Endothelial cell of hepatic sinusoid (primary cell): ENCODE measurements at regions not wholly inside any gene's neighbourhood (a gene's known extent, or its start where the extent isn't known, plus 50 kb on each side); places are given as distances from the start of the nearest gene placed in this dataset.
"Not testable (repeated sequence)": the region's sequence is repeated elsewhere in the genome, so short reads cannot be mapped to it uniquely, and the experiment has no call there.

Source experiments
- in situ Hi-C: cut with HindIII; loops from 2 replicates; pipeline ENCODE4 v1.10.0; 2017; ENCODE audit warnings: low sequenced_read_pairs

DNA sequence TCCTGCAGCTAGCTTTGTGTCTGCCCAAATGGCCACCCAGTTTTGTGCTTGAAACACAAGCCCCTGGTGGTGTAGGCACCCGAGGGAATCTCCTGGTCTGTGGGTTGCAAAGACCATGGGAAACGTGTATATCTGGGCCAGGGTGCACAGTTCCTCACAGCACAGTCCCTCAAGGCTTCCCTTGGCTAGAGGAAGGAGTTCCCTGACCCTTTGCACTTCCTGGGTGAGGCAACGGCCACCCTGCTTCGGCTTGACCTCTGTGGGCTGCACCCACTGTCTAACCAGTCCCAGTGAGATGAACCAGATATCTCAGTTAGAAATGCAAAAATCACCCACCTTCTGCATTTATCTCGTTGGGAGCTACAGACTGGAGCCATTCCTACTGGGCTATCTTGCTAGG is 865.0 kb upstream of the ACO1 start:
- in situ Hi-C loops, result no loop called here

DNA sequence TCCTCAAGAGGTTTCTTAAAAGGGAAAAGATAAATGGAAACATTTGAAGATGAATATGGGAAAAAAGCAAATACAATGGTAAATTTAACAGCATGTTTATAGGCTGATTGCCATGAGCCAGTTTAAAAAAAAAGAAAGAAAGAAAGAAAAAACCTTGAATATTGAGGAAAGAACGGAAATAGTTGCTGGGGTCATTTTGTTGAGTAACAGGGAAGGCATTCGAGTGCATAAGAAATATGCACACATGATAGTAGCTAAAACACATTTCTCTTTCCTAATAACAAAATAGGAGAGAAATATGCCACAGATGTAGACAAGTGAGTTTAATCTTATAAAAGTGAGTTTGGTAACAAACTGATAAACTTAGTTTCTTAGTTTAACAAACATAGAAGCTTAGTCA is 864.6 kb upstream of the ACO1 start:
- in situ Hi-C loops, result no loop called here

DNA sequence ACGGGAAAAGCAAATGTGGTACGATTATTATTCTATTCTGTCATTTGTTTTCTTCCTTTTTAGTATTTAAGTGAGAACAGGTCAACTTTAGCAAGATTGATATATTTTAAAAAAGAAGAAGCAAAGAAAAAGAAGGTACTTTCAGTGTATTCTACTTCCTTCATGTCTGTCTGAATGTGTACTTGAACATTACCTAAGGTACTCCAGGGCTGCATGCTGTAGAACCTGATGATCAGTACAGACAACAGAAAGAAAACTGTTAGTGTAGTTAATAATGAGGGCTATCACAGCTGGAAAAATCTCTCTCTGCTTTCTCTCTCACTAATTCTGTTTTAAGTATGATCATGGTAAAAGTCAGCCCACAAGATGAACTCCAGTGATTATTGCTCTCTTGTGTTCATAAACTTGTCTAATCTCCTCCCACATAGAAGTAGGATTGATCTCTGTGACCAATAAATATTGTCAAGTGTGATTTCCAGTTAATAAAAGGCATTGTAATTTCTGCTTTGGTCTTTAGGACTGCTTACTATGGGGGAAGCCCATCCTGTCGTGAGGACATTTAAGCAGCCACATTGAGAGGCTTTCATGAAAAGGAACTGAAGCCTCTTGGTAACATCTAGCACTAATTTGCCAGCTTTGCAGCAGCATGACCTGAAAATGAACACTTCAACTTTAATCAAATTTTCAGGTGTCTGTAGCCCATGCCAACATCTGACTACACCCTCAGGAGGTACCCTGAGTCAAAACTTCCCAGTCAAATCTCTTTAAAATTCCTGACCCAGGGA is 864.0 kb upstream of the ACO1 start:
- in situ Hi-C loops, result no loop called here

DNA sequence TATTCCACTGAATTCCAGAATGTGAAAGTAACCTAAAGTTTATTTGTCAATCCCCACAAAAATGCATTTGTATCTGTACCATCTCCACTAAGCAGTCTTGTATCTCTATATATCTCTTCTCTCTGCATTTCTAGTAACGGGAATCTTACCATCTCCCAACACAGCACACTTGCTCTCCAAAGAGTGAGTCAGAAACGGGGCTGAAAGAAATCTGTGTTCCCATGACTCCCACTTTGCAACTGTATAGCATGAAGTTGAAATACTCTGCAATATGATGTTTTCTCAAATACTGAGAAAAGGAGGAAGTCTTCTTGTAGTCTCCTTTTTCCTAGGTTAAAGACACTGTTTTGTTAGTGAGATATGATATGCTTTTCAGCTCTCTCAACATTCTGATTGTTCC is 848.8 kb upstream of the ACO1 start:
- in situ Hi-C loops, result no loop called here

DNA sequence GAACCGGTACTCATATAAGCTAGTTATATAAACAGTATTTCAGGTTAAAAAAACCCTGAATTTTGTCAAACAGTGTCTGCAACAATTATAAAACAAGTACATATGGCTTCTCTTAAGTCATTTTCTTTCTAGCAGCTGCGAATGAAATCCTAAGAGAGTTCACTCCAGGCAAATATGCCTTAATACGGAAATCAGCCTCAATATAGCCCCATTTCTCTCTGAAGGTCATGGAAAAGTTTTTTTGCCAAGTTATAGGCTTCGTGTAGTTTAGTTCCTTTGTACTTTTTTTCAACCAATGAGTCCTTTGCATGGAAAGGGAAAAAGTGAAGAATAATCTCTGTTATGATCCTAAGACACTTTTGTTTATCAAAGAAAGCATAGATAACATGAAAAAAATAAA is 848.0 kb upstream of the ACO1 start:
- in situ Hi-C loops, result no loop called here

DNA sequence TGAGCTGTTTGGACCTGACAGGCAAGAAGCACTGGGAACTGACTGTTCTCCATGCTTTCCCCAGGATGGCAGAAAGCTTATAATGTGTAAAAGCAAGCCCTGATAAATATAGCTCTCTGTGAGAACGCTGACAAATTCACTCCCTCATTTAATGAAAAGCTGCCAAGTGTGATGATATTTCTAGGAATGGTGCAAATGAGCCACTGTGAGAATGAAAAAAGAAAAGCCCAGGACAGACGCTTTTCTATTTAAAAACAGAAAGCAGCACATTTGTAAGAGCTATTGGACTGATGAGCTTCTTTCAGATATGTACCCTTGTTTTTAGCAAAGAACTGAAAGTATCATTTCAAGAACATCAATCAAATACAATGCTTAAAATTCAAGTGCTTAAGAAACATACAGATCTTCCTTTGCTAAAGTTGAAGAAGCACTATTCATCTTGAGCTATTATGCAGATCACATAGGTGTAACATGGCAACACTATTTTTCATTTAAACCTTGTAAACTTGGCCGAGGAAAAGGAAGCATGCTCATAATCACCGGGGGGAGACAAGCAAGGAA is 842.6 kb upstream of the ACO1 start:
- in situ Hi-C loops, result no loop called here

DNA sequence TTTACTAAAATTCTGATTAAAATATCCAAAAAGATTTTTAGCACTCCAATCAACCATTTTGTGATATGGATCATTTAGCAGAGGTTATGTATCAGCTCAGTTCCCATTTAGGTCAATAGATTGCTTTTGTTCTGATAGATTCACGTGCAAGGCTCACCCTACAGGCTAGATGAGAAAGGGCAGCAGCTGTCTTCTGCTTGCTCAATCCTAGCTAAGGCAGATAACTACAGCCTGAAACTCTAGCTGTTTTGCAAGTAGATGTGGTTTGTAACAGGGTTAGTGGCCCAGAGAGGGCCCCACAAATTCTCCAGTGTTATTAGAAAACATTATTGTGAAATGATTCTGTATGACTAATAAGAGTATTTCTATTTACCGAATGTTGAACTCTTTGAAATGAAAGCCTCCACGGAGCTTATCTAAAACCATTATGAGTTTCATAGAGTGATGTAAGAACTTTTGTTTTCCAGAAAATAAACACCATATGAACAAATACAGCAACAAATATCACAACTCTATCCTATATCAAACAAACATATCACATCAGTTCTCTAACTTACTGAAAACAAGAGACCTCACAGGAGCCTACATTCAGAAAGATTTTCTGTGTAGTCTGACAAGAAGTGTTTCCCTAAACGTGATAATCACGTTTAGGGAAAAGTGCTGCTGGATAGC is 841.9 kb upstream of the ACO1 start:
- in situ Hi-C loops, result no loop called here

DNA sequence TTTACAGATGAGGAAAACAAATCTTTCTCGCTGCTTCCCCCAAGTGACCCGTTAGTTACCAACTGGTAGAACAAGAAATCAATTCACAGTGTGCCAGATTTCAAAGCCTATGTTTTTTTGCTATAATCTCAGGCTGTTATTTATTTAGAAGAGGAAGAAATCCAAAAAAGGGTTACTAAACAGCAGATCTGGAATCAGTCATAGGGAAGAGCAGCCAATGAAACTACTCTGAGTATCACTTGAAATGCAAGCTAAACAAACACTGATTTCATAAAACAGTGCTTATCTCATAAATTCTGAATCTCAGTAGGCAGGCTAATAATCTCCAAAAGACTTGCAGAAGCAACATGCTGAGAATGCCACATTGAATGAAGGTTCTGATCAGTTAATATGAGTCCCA is 829.5 kb upstream of the ACO1 start:
- in situ Hi-C loops, result no loop called here

DNA sequence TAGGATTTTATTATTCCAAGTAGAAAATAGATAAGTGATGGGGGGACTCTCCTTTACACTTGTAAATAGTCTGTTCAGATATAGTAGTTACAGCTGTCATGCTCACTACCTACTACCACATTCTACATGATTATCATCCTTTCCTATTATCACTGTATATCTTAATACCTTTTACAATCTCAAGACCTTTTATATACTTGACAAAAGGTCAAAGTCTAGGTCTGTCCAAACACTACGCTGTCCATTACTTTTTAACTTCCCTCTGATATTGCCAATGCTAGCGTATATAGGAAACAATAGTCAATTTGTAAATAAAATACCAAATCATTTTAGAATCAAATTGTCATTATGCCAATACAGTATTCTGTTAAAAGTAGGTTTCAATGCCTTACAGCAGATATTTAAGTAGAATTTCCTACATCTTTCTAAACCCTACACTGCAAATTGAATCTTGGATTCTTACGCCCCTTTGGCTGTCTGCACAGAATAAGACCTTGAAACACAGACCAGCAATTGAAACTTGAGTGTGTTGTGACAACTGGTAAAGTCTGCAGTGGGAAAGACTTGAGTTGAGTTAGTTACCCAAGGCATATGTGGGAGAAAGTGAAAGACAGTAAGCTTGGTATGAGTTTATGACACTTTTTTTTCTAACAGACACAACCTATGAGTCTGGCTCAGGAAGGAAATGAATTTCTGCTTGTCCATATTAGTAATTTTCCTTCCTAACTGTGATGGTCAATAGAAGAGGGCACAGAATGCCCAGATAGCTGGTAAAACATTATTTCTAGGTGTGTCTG is 827.6 kb upstream of the ACO1 start:
- in situ Hi-C loops, result no loop called here

DNA sequence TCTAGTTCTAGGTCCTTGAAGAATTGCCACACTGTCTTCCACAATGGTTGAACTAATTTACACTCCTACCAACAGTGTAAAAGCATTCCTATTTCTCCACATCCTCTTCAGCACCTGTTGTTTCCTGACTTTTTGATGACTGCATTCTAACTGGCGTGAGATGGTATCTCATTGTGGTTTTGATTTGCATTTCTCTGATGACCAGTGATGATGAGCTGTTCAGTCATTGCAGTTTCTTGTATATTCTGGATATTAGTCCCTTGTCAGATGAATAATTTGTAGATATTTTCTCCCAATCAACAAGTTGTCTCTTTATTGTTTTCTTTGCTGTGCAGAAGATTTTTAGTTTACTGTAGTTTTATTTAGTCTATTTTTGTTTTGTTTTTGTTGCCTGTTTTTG is 812.3 kb upstream of the ACO1 start:
- in situ Hi-C loops, result not testable (repeated sequence)

DNA sequence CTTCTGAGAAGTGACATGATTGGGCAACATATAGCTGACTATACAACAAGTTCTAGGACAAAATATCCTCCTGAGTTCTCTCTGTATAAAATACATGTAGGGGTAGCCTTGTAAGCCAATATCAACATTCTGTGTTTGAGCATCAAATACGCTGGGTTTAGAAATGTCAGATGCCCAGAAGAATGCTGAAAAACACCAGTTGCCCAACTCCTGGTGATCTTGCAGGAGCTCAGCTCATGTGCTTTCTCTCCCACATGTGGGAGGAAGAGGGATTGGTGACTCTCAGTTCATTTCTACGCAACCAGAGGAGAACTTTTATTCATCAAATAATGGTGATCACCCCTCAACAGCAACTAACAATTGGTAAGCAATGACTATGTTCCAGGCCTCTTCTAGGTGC is 810.9 kb upstream of the ACO1 start:
- in situ Hi-C loops, result no loop called here

DNA sequence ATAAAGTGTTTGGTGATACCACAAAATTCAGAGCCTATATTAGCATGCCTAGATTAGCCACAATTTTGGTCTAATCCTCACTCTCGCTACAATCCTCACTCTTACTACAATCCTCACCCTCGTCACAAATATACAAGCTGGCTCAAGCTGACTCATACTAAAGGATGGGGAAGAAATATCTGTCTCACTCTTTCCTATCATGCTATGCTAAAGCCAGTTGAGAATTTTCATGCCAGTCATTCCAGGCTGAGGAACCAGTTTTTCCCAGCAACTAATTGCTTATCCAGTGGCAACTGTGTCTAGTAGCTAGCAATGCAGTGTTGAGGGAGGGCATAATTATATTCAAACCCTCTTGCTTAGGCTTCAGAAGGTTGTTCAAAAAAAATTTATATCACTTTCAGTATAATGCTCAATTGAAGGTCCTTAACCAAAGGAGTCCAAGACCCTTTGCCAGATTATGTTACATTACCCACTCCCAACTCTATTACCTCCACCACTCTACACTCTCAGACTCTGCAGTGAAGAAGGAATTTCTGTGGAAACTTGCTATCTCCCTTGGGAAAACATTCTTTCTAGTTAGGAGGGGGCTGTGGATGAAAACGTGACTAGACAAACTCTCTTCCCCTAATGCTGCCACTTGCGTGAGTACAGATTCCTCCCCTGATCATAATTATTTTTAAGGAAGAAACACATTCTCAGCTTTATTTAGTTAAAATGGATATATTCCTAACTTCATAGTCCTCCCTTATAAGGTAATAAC is 810.3 kb upstream of the ACO1 start:
- in situ Hi-C loops, result no loop called here

DNA sequence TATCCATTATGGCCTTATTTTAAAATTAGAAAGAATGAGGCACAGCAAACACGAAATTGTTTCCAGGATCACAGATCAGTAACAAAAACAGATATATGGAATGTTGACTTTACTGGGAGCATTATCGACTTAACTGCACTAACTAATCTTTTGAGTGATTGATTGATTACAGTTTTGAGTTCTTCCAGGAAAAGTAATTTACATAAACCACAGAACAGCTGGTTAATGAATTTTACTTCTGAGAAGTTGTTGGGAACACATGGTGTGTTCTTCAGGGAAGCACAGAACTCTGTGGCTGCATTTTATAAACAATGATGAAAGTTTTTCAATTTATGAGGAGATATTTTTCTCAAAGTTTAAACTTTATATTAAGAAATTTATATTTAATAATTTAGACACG is 802.4 kb upstream of the ACO1 start:
- in situ Hi-C loops, result no loop called here

DNA sequence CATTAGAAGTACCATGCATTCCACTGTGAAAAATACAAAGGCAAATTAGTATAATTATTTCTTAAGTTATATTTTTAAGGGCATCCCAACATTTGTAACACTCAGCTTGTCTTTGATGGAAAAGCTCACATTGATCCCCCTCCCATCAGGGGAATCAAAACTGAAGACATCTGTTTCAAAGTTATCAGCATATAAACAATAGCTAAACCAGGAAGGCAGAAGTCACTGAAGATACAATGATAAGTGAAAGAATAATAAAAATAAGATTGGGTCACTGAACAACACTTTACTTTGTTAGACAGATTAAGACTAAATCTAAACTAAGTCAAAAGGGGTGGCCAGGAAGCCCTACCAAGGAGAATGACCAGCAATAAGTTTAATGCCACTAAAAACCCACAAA is 801.9 kb upstream of the ACO1 start:
- in situ Hi-C loops, result no loop called here

DNA sequence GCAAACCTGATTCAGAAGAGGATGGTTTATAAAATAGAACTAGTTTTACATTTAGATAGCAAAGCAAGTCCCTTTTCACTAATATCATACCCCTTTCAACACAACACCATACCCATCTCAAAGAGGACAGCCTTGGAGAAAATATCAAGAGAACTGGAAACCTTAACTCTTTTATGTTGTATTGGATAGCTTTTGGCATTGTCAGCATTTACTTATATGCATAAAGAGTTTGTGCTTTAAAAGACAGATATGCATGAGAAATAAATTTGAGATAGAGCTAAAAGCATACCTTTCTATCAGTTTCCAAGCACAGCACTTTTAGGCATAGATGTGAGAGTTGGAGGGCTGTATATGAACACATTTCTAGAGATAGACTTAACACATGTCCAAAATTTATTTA is 799.3 kb upstream of the ACO1 start:
- in situ Hi-C loops, result no loop called here

DNA sequence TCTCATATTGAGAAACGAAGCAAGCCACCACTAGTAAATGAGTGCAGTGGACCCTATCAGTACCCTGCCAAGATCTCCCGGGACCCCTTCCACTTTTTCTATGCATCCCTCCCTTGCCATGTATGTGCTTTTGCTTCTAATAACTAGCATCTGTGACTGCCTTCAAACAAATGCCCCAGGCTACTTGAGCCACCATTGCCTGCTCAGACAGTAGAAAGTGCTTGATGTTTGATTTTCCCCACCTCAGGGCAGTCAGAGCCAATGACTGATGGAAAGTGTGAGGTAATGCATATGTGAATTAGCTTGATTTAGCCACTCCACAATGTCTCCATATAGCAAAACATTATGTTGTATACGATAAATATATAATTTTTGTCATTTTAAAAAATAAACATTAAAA is 797.3 kb upstream of the ACO1 start:
- in situ Hi-C loops, result no loop called here

DNA sequence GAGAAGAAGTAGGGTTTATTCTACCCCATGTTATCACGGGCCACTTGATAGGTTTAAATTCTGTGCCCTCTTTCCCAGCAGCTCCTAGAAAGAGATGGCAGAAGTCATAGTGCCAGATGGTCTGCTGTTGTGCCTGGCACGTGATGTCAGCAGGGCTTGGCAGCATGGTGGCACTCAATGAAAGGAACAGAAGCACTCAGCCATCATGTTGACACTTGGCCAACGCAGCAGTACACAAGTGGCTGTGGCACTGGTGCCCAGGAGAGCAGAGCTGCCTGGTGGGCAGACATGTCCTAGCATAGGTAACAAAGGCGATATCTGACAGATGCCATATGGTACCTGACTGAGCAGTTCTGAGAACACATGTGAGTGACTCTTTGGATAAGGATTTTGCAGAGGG is 796.4 kb upstream of the ACO1 start:
- in situ Hi-C loops, result no loop called here

DNA sequence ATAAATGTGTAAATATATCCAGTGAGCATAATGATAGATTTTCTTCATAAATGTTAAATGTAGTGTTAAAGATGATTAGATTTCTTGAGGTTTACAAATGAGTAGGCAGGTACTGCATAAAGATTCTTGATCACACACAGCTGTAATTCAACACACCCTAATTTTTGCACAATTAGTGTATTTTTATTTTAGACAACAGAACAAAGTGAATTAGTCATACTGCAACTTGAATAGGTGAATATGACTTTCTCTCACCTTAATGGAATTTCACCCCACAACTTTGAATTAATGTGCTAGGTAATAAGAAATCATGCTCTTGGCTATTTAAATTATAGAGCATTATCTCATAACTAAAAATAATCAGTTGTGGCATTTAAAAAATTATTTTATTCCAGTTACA is 795.7 kb upstream of the ACO1 start:
- in situ Hi-C loops, result no loop called here

DNA sequence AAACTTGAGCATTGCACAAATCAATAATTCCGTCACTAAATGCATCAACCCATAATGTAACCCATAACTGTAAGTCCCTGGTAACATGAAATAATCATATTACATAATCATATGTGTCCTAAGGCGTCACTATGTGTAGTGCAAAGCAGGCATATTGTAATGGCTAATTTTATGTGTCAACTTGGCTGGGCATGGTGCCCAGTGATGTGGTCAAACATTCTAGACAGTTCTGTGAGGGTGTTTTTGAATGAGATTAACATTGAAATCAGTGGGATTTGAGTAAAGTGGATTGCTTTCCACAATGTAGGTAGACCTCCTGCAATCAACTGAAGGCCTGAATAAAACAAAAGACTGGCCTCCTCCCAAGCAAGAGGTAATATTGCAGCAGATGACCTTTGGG is 794.4 kb upstream of the ACO1 start:
- in situ Hi-C loops, result no loop called here

DNA sequence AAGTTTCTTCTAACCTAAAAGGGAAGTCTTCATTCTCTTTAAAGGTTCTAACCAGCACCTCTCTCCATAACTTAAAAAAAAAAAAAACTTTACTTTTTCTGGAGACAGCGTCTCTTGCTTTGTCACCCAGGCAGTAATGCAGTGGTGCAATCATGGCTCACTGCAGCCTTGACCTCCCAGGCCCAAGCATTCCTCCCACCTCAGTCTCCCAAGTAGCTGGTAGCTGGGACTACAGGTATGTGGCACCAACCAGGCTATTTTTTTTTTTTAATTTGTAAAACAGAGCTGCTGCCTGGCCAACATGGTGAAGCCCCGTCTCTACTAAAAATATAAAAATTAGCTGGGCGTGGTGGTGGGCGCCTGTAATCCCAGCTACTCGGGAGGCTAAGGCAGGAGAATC is 787.4 kb upstream of the ACO1 start:
- in situ Hi-C loops, result not testable (repeated sequence)

DNA sequence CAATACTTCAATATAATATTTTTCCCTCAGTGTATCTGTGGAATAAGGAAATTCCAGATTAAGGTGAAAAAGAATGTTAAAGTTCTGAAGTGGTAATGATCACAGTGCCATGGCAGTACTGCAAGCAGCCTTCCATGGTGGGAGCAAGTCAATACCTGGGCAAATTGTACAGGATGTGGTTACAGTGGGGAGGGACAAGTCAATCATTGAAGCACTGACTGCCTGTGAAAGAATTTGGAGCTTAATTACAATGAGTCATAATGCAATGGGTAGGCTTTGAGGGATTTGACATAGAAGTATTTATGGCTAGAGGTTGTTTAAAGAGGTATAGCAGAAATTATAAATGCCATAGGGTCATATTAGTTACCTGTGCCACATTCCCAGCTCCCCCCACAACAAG is 786.5 kb upstream of the ACO1 start:
- in situ Hi-C loops, result no loop called here
